Esophagus squamous epithelium (tissue), 4 donors: ENCODE measurements at regions not wholly inside any gene's neighbourhood (a gene's known extent, or its start where the extent isn't known, plus 50 kb on each side); places are given as distances from the start of the nearest gene placed in this dataset.

Experiments
- CTCF ChIP-seq, 6 experiments: fragments of 450-650 bp in 4 of 6; fragments of 200-600 bp in 2 of 6; sonication (generic) in 2 of 6; IDR thresholded peaks; one replicate each; pipeline ENCODE4 v1.5.1; 2016 to 2019; ENCODE audit warnings: antibody characterized with exemption in 6 of 6, mild to moderate bottlenecking in 4 of 6, moderate library complexity in 4 of 6
- POLR2A ChIP-seq, 4 donors: fragments of 450-650 bp; IDR thresholded peaks; one replicate each; pipeline ENCODE4 v1.6.1; 2017; ENCODE audit warnings: antibody characterized with exemption in 4 of 4, mild to moderate bottlenecking in 4 of 4, moderate library complexity in 3 of 4

- TF ChIP-seq CTCF (IDR thresholded peaks at IDR 0.05), result no peak
- TF ChIP-seq POLR2A (IDR thresholded peaks at IDR 0.05), result no peak
These were observed 142.9 kb downstream of the OLFM1 start for GRCh38 chr9:135230386-135230765.
